ENCODE measurements at regions not wholly inside any gene's neighbourhood (a gene's known extent, or its start where the extent isn't known, plus 50 kb on each side); places are given as distances from the start of the nearest gene placed in this dataset.

GRCh38 chr4:165597581-165598480 is 219.0 kb downstream of the CPE start:
- H3K9ac ChIP-seq (ENCODE audit: low read depth in 1 of 2, low read length in 2 of 2), result no peak overlapping the region
- H3K27ac ChIP-seq (ENCODE audit: low read depth in 1 of 2, low read length in 2 of 2), result no peak overlapping the region
- TF ChIP-seq JUND (IDR thresholded peaks at IDR 0.05), result no peak
- no peak for TF ChIP-seq GABPA (IDR thresholded peaks at IDR 0.05 in 1 of 2, conservative IDR thresholded peaks at IDR 0.05 in 1 of 2)
- TF ChIP-seq HNF4G (IDR thresholded peaks at IDR 0.05), result no peak
- TF ChIP-seq EGR1 (IDR thresholded peaks at IDR 0.05; ENCODE audit: low read depth in 2 of 2), result no peak
- TF ChIP-seq SP1 (IDR thresholded peaks at IDR 0.05), result no peak
- TF ChIP-seq HNF4A (conservative IDR thresholded peaks at IDR 0.05), result no peak
- TF ChIP-seq CTCF (IDR thresholded peaks at IDR 0.05; ENCODE audit: low read depth, low read length, missing input control), result no peak
- no peak for TF ChIP-seq TAF1 (conservative IDR thresholded peaks at IDR 0.05)
- TF ChIP-seq, protein P1, sequence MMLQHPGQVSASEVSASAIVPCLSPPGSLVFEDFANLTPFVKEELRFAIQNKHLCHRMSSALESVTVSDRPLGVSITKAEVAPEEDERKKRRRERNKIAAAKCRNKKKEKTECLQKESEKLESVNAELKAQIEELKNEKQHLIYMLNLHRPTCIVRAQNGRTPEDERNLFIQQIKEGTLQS (IDR thresholded peaks at IDR 0.05), result no peak
- TF ChIP-seq FOXA2 (IDR thresholded peaks at IDR 0.05), result no peak
- H3K4me1 ChIP-seq (ENCODE audit: control insufficient read depth in 4 of 4, insufficient read depth in 4 of 4, low read length in 3 of 4), result no peaks in the 10 kb centered on the region
- H3K9me3 ChIP-seq (ENCODE audit: control insufficient read depth in 4 of 4, low read length in 3 of 4), result no peaks in the 10 kb centered on the region
- H3K36me3 ChIP-seq (ENCODE audit: control insufficient read depth in 4 of 4, insufficient read depth in 3 of 4, low read depth in 1 of 4, low read length in 3 of 4), result no peaks in the 10 kb centered on the region
- H3K27me3 ChIP-seq (ENCODE audit: control insufficient read depth in 4 of 4, insufficient read depth in 4 of 4, low read length in 3 of 4), result peaks cover 0 to 8% (median 0%) of the 10 kb centered on the region in 4 donors
- no peak for DNase-seq (ENCODE audit: low spot score)
- WGBS, result 95% methylated on average over 3 of the region's 3 CpGs
- H3K4me3 ChIP-seq (ENCODE audit: low read depth in 1 of 3, low read length in 3 of 3), result no peak overlapping the region

DNA sequence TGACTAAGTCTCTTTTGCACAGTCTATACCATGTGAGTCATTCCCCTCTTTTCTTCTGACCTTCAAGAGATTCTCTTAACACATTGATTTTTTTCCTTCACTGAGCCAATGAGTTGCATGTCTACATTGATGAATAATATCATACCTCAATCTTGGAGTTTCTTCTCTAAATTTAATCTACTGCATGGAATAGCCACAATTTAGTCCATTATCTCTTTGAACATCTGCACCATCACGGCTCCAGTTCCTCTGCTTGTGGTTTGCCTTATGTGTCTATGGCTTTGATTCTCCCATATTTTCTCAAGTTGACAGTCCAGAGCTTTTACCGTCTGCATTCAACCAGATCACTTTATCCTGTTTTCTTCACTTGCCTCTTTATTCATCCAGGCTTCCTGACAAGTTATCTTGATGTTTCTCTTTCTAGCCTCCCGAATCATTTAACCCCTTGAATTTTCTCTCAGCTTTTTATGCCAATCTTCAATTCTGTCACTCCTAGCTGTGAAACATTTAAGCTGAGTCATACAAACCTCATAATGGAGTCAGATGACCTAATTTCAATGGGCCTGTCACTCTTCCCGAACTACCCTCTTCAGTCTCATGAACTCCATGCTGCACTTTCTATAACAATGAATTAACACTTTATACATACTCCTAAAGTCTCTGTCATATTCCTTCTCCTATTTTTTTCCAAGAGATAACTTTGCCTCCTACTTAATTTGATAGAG is 222.3 kb downstream of the CPE start:
- no peak for TF ChIP-seq JUND (IDR thresholded peaks at IDR 0.05)
- TF ChIP-seq, protein P2, sequence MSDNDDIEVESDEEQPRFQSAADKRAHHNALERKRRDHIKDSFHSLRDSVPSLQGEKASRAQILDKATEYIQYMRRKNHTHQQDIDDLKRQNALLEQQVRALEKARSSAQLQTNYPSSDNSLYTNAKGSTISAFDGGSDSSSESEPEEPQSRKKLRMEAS (IDR thresholded peaks at IDR 0.05), result no peak
- TF ChIP-seq GABPA (IDR thresholded peaks at IDR 0.05 in 1 of 2, conservative IDR thresholded peaks at IDR 0.05 in 1 of 2), result no peak
- no peak for TF ChIP-seq YY1 (IDR thresholded peaks at IDR 0.05)
- no peak for TF ChIP-seq REST (IDR thresholded peaks at IDR 0.05)
- no peak for TF ChIP-seq TAF1 (conservative IDR thresholded peaks at IDR 0.05)
- no peak for TF ChIP-seq FOXA1 (IDR thresholded peaks at IDR 0.05)
- no peak for TF ChIP-seq SP1 (IDR thresholded peaks at IDR 0.05)
- TF ChIP-seq RAD21 (IDR thresholded peaks at IDR 0.05), result no peak
- TF ChIP-seq EGR1 (IDR thresholded peaks at IDR 0.05; ENCODE audit: low read depth in 2 of 2), result no peak
- TF ChIP-seq, protein P1 (IDR thresholded peaks at IDR 0.05), result no peak
- TF ChIP-seq FOXA2 (IDR thresholded peaks at IDR 0.05), result no peak
- TF ChIP-seq CTCF (IDR thresholded peaks at IDR 0.05; ENCODE audit: low read depth, low read length, missing input control), result no peak
- TF ChIP-seq RXRA (IDR thresholded peaks at IDR 0.05), result no peak
- TF ChIP-seq HNF4G (IDR thresholded peaks at IDR 0.05), result no peak
- TF ChIP-seq NR2F2 (IDR thresholded peaks at IDR 0.05), result no peak
- no peak for TF ChIP-seq ZBTB33 (IDR thresholded peaks at IDR 0.05)
- TF ChIP-seq HNF4A (conservative IDR thresholded peaks at IDR 0.05), result no peak
- H3K9me3 ChIP-seq (ENCODE audit: control insufficient read depth in 4 of 4, low read length in 3 of 4), result no peaks in the 10 kb centered on the region
- H3K36me3 ChIP-seq (ENCODE audit: control insufficient read depth in 4 of 4, insufficient read depth in 3 of 4, low read depth in 1 of 4, low read length in 3 of 4), result no peaks in the 10 kb centered on the region
- no peak overlapping the region for H3K27ac ChIP-seq (ENCODE audit: low read depth in 1 of 2, low read length in 2 of 2)
- H3K27me3 ChIP-seq (ENCODE audit: control insufficient read depth in 4 of 4, insufficient read depth in 4 of 4, low read length in 3 of 4), result peaks cover 0 to 5% (median 0%) of the 10 kb centered on the region in 4 donors
- H3K4me1 ChIP-seq (ENCODE audit: control insufficient read depth in 4 of 4, insufficient read depth in 4 of 4, low read length in 3 of 4), result no peaks in the 10 kb centered on the region
- DNase-seq (ENCODE audit: low spot score), result no peak
- 68% methylated on average over 4 of the region's 4 CpGs for WGBS
- no peak overlapping the region for H3K4me3 ChIP-seq (ENCODE audit: low read depth in 1 of 3, low read length in 3 of 3)
- no peak overlapping the region for H3K9ac ChIP-seq (ENCODE audit: low read depth in 1 of 2, low read length in 2 of 2)
